ENCODE measurements at regions not wholly inside any gene's neighbourhood (a gene's known extent, or its start where the extent isn't known, plus 50 kb on each side); places are given as distances from the start of the nearest gene placed in this dataset.

- H3K79me2 ChIP-seq (ENCODE audit: insufficient read depth): no peaks in the 10 kb centered on the region
- H2AFZ ChIP-seq (ENCODE audit: low read depth): no peak overlapping the region
- DNase-seq: no peak
- no peaks in the 10 kb centered on the region for H3K36me3 ChIP-seq (replicated peaks in 1 of 2; ENCODE audit: control insufficient read depth in 1 of 2, insufficient read depth in 2 of 2, low read length in 1 of 2)
- no peak for TF ChIP-seq NFIC (IDR thresholded peaks at IDR 0.05; ENCODE audit: borderline replicate concordance)
- TF ChIP-seq SMC3 (IDR thresholded peaks at IDR 0.05; ENCODE audit: low read depth, low read length): no peak
- no peak for TF ChIP-seq TCF12 (IDR thresholded peaks at IDR 0.05)
- no peak for TF ChIP-seq EZH2phosphoT487 (IDR thresholded peaks at IDR 0.05; ENCODE audit: borderline replicate concordance, low read depth)
- no peak for TF ChIP-seq IRF3 (IDR thresholded peaks at IDR 0.05; ENCODE audit: low read depth, low read length)
- TF ChIP-seq TAF1 (IDR thresholded peaks at IDR 0.05; ENCODE audit: borderline replicate concordance, low read depth, low read length): no peak
- TF ChIP-seq SIN3A (IDR thresholded peaks at IDR 0.05; ENCODE audit: borderline replicate concordance, low read depth, low read length): no peak
- no peak for TF ChIP-seq RAD21 (IDR thresholded peaks at IDR 0.05; ENCODE audit: low read length)
- no peak for TF ChIP-seq MXI1 (IDR thresholded peaks at IDR 0.05; ENCODE audit: low read depth, low read length)
- TF ChIP-seq FOSL2 (IDR thresholded peaks at IDR 0.05; ENCODE audit: borderline replicate concordance, low read depth): no peak
- no peak for TF ChIP-seq ELF1 (IDR thresholded peaks at IDR 0.05)
- TF ChIP-seq, protein P1, sequence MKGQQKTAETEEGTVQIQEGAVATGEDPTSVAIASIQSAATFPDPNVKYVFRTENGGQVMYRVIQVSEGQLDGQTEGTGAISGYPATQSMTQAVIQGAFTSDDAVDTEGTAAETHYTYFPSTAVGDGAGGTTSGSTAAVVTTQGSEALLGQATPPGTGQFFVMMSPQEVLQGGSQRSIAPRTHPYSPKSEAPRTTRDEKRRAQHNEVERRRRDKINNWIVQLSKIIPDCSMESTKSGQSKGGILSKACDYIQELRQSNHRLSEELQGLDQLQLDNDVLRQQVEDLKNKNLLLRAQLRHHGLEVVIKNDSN (IDR thresholded peaks at IDR 0.05; ENCODE audit: borderline replicate concordance, low read depth): no peak
- TF ChIP-seq MAX (IDR thresholded peaks at IDR 0.05; ENCODE audit: low read depth): no peak
- TF ChIP-seq ZBTB33 (IDR thresholded peaks at IDR 0.05; ENCODE audit: borderline replicate concordance, low read depth): no peak
- TF ChIP-seq YY1 (IDR thresholded peaks at IDR 0.05; ENCODE audit: low read depth): no peak
- no peak for TF ChIP-seq RXRA (IDR thresholded peaks at IDR 0.05; ENCODE audit: borderline replicate concordance, low read depth)
- TF ChIP-seq RCOR1 (IDR thresholded peaks at IDR 0.05; ENCODE audit: low read length): no peak
- no peak for TF ChIP-seq POLR2AphosphoS5 (IDR thresholded peaks at IDR 0.05; ENCODE audit: low read depth, low read length)
- TF ChIP-seq RFX5 (IDR thresholded peaks at IDR 0.05; ENCODE audit: low read length): no peak
- POLR2A ChIA-PET: no interaction called here
- no peaks in the 10 kb centered on the region for H4K20me1 ChIP-seq (ENCODE audit: insufficient read depth)
- H3K4me2 ChIP-seq: no peak overlapping the region
- H3K27ac ChIP-seq (ENCODE audit: low read depth in 2 of 2, low read length in 1 of 2): no peak overlapping the region
- no peaks in the 10 kb centered on the region for H3K9me3 ChIP-seq
- H3K27me3 ChIP-seq (ENCODE audit: insufficient read depth): no peaks in the 10 kb centered on the region
- no peak overlapping the region for H3K9ac ChIP-seq
- H3K4me3 ChIP-seq (ENCODE audit: low read depth in 2 of 2, low read length in 1 of 2): no peak overlapping the region
- CTCF ChIA-PET: interaction anchor here (1.0 kb wide), 1 partner anchor 21 kb away, joined by 3 read pairs; no protein-coding TSS in a partner anchor
- no peaks in the 10 kb centered on the region for H3K9me2 ChIP-seq
- 24% methylated on average over 5 of the region's 6 CpGs for WGBS (ENCODE audit: low lambda C conversion rate)
- H3F3A ChIP-seq (replicated peaks; ENCODE audit: insufficient read depth): no peaks in the 10 kb centered on the region
- no peaks in the 10 kb centered on the region for H3K4me1 ChIP-seq (ENCODE audit: control insufficient read depth in 1 of 2, insufficient read depth in 2 of 2, low read depth in 1 of 2, low read length in 1 of 2)
Measured at GRCh38 chr5:28310696-28311095, 1272.3 kb upstream of the CDH9 start.

Measured in SK-N-SH (cell line).